Sigmoid colon (tissue), 6 donors: ENCODE measurements at regions not wholly inside any gene's neighbourhood (a gene's known extent, or its start where the extent isn't known, plus 50 kb on each side); places are given as distances from the start of the nearest gene placed in this dataset.
"Not testable (repeated sequence)": the region's sequence is repeated elsewhere in the genome, so short reads cannot be mapped to it uniquely, and the experiment has no call there.

Source experiments
- DNase-seq: peaks from one replicate; pipeline ENCODE4 v3.0.0-alpha.2; 2019
- H3K27ac ChIP-seq, 4 donors: fragments of 200-600 bp; sonication (generic); one replicate each; pipeline ENCODE4 v1.5.1; 2016 to 2019; ENCODE audit warnings: mild to moderate bottlenecking in 1 of 4
- H3K27me3 ChIP-seq, 3 donors: fragments of 200-600 bp; sonication (generic); one replicate each; pipeline ENCODE4 v1.5.1; 2019; ENCODE audit warnings: mild to moderate bottlenecking in 1 of 3
- H3K36me3 ChIP-seq, 4 donors: fragments of 200-600 bp; sonication (generic); one replicate each; pipeline ENCODE4 v1.5.1; 2016 to 2019
- H3K4me1 ChIP-seq, 4 donors: fragments of 200-600 bp; sonication (generic); one replicate each; pipeline ENCODE4 v1.5.1; 2017 to 2019
- H3K4me3 ChIP-seq, 4 donors: fragments of 200-600 bp; sonication (generic); one replicate each; pipeline ENCODE4 v1.5.1; 2017 to 2019; ENCODE audit warnings: mild to moderate bottlenecking in 2 of 4, moderate library complexity in 1 of 4
- H3K9me3 ChIP-seq, 4 donors: fragments of 200-600 bp in 3 of 4; sonication (generic) in 3 of 4; one replicate each; pipeline versions ENCODE4 v1.5.1 to v1.6.1; 2013 to 2019
- EP300 ChIP-seq, 4 donors: sonication (generic); formaldehyde crosslinking; IDR thresholded peaks; one replicate each; pipeline ENCODE4 v1.6.1; 2017; ENCODE audit warnings: antibody characterized with exemption in 4 of 4
- POLR2A ChIP-seq, 2 donors: fragments of 450-650 bp; IDR thresholded peaks; one replicate each; pipeline ENCODE4 v1.6.1; 2016; ENCODE audit warnings: antibody characterized with exemption in 2 of 2, mild to moderate bottlenecking in 2 of 2, moderate library complexity in 2 of 2
- POLR2AphosphoS5 ChIP-seq, 4 donors: sonication (generic); formaldehyde crosslinking; IDR thresholded peaks; one replicate each; pipeline ENCODE4 v1.6.1; 2017; ENCODE audit warnings: antibody characterized with exemption in 4 of 4
- WGBS, 2 donors: extraction: QIAGEN DNeasy Blood & Tissue Kit; methylation state at CpG; one replicate each; pipeline ENCODE4 v1.1.7; 2013; 5-methylcytosine and 5-hydroxymethylcytosine counted together
- intact Hi-C: fragments of 100-400 bp; cut with DNase I; formaldehyde crosslinking; loops from one replicate; pipeline ENCODE4 v1.15.1; 2023
- TF ChIP-seq, protein P1 (sequence below), 4 experiments: fragments of 450-650 bp in 3 of 4; fragments of 200-600 bp in 1 of 4; IDR thresholded peaks; one replicate each; pipeline ENCODE4 v1.5.1; 2016 to 2019; ENCODE audit warnings: antibody characterized with exemption in 4 of 4, mild to moderate bottlenecking in 3 of 4, moderate library complexity in 2 of 4
- donor health status: healthy with polysubstance abuse.
- donor health status: healthy.

GRCh38 chr2:128613351-128613750 lies 294.7 kb upstream of the HS6ST1 start:
- peaks cover 0 to 2% (median 0%) of the 10 kb centered on the region in 4 donors for H3K4me1 ChIP-seq
- no peak overlapping the region for H3K4me3 ChIP-seq
- H3K27ac ChIP-seq, result no peak overlapping the region
- no peak for TF ChIP-seq POLR2A (IDR thresholded peaks at IDR 0.05)
- no peaks in the 10 kb centered on the region for H3K36me3 ChIP-seq
- peak; percentile 36 for DNase-seq
- H3K9me3 ChIP-seq, result no peaks in the 10 kb centered on the region
- H3K27me3 ChIP-seq, result no peaks in the 10 kb centered on the region
- 79 to 80% methylated on average over 7 of the region's 7 CpGs for WGBS, 2 donors
- intact Hi-C loops, result no loop called here

DNA sequence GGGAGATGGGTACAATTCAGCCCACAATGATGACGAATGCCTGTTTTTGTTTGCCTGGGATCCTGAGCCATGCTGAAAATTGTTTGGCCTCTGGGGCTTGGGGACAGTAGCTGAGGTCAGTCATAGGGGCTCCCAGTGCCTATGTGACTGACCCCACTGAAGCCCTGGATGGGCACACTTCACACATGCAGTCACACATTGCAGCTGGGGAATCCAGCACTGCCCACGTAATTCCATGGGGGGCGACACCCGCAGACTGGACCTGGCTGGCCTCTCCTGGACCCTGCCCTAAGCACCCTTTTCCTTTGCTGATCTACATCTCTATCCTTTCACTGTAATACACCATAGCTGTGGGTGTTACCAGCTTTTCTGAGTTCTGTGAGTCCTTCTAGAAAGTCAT lies 295.2 kb upstream of the HS6ST1 start:
- Histone ChIP-seq H3K36me3 (no peaks in the 10 kb centered on the region), H3K4me3 (no peak overlapping the region), H3K27ac (no peak overlapping the region), H3K9me3 (no peaks in the 10 kb centered on the region), H3K27me3 (no peaks in the 10 kb centered on the region), H3K4me1 (no peaks in the 10 kb centered on the region)
- WGBS, 2 donors, result 92 to 95% methylated on average over 4 of the region's 4 CpGs
- no peak for TF ChIP-seq EP300 (IDR thresholded peaks at IDR 0.05)
- no peak for TF ChIP-seq POLR2AphosphoS5 (IDR thresholded peaks at IDR 0.05)
- TF ChIP-seq, protein P1, sequence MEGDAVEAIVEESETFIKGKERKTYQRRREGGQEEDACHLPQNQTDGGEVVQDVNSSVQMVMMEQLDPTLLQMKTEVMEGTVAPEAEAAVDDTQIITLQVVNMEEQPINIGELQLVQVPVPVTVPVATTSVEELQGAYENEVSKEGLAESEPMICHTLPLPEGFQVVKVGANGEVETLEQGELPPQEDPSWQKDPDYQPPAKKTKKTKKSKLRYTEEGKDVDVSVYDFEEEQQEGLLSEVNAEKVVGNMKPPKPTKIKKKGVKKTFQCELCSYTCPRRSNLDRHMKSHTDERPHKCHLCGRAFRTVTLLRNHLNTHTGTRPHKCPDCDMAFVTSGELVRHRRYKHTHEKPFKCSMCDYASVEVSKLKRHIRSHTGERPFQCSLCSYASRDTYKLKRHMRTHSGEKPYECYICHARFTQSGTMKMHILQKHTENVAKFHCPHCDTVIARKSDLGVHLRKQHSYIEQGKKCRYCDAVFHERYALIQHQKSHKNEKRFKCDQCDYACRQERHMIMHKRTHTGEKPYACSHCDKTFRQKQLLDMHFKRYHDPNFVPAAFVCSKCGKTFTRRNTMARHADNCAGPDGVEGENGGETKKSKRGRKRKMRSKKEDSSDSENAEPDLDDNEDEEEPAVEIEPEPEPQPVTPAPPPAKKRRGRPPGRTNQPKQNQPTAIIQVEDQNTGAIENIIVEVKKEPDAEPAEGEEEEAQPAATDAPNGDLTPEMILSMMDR (IDR thresholded peaks at IDR 0.05), result no peak
- TF ChIP-seq POLR2A (IDR thresholded peaks at IDR 0.05), result no peak
- intact Hi-C loops, result no loop called here
- no peak for DNase-seq

GRCh38 chr2:128614907-128615306 lies 296.2 kb upstream of the HS6ST1 start:
- DNase-seq, intact Hi-C loops, H3K9me3 ChIP-seq, H3K36me3 ChIP-seq, H3K4me3 ChIP-seq, H3K27me3 ChIP-seq, H3K4me1 ChIP-seq, H3K27ac ChIP-seq: not testable (repeated sequence)
- 85 to 88% methylated on average over 6 of the region's 6 CpGs for WGBS, 2 donors

DNA sequence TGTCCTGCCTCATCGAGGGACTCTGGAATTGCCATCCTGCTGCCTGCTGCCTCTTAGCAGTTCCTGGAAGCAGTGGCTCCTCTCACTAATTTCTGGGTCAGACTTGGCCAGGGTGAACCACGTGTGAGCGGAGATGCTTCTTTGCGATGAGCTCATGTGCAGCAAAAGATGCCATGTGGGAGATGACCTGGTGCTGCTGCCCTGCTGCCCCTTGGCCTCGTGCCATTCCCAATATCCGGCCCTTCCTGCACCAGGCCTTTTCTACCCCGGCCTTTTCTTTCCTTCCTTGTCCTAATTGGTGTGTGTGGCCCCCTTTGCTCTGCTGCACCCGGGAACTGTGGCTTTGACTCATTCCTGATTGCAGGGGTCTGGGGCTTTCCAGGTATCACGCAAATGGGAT lies 296.9 kb upstream of the HS6ST1 start:
- 77 to 79% methylated on average over 9 of the region's 9 CpGs for WGBS, 2 donors
- DNase-seq, result no peak

GRCh38 chr2:128617029-128617590 lies 298.4 kb upstream of the HS6ST1 start:
- DNase-seq, result no peak
- no peaks in the 10 kb centered on the region for H3K27me3 ChIP-seq
- H3K36me3 ChIP-seq, result no peaks in the 10 kb centered on the region
- no peak overlapping the region for H3K4me3 ChIP-seq
- intact Hi-C loops, result no loop called here
- no peak overlapping the region for H3K27ac ChIP-seq
- H3K9me3 ChIP-seq, result no peaks in the 10 kb centered on the region
- TF ChIP-seq EP300 (IDR thresholded peaks at IDR 0.05) (no peak), POLR2A (IDR thresholded peaks at IDR 0.05) (no peak), POLR2AphosphoS5 (IDR thresholded peaks at IDR 0.05) (no peak)
- TF ChIP-seq, protein P1 (IDR thresholded peaks at IDR 0.05), result no peak
- WGBS, 2 donors, result 49 to 67% methylated on average over 6 of the region's 6 CpGs
- no peaks in the 10 kb centered on the region for H3K4me1 ChIP-seq

More for the DNA sequence above, 296.9 kb upstream of the HS6ST1 start:
- H3K4me1 ChIP-seq, result no peaks in the 10 kb centered on the region
- no peaks in the 10 kb centered on the region for H3K27me3 ChIP-seq
- no peaks in the 10 kb centered on the region for H3K9me3 ChIP-seq
- H3K27ac ChIP-seq, result no peak overlapping the region
- H3K36me3 ChIP-seq, result no peaks in the 10 kb centered on the region
- TF ChIP-seq POLR2AphosphoS5 (IDR thresholded peaks at IDR 0.05) (no peak), POLR2A (IDR thresholded peaks at IDR 0.05) (no peak), EP300 (IDR thresholded peaks at IDR 0.05) (no peak)
- TF ChIP-seq, protein P1 (IDR thresholded peaks at IDR 0.05), result no peak
- no peak overlapping the region for H3K4me3 ChIP-seq
- intact Hi-C loops, result no loop called here

- TF ChIP-seq, protein P1 (IDR thresholded peaks at IDR 0.05), result no peak
- TF ChIP-seq EP300 (IDR thresholded peaks at IDR 0.05), result no peak
- no peak for TF ChIP-seq POLR2A (IDR thresholded peaks at IDR 0.05)
- no peak for TF ChIP-seq POLR2AphosphoS5 (IDR thresholded peaks at IDR 0.05)
- no peaks in the 10 kb centered on the region for H3K36me3 ChIP-seq
- no peaks in the 10 kb centered on the region for H3K4me1 ChIP-seq
- no peak overlapping the region for H3K4me3 ChIP-seq
- H3K9me3 ChIP-seq, result no peaks in the 10 kb centered on the region
- WGBS, 2 donors, result 82 to 90% methylated on average over 6 of the region's 6 CpGs
- H3K27me3 ChIP-seq, result no peaks in the 10 kb centered on the region
- no peak overlapping the region for H3K27ac ChIP-seq
- no peak for DNase-seq
- intact Hi-C loops, result no loop called here
Observed at GRCh38 chr2:128617661-128618060, 299.0 kb upstream of the HS6ST1 start.
